ENCODE measurements at regions not wholly inside any gene's neighbourhood (a gene's known extent, or its start where the extent isn't known, plus 50 kb on each side); places are given as distances from the start of the nearest gene placed in this dataset.

GRCh38 chr11:116510886-116511650 lies 261.7 kb downstream of the BUD13 start:
- no peak for TF ChIP-seq CTCF (IDR thresholded peaks at IDR 0.05; ENCODE audit: unreplicated experiment)
- H3K27ac Mint-ChIP-seq = no peak overlapping the region
- no peaks in the 10 kb centered on the region for H3K9me3 Mint-ChIP-seq (ENCODE audit: low read depth)
- no peaks in the 10 kb centered on the region for H3K4me1 Mint-ChIP-seq (ENCODE audit: low read depth)
- no peaks in the 10 kb centered on the region for H3K36me3 Mint-ChIP-seq (ENCODE audit: insufficient read depth)
- DNase-seq (ENCODE audit: low spot score, unreplicated experiment) = no peak
- no peak overlapping the region for H3K4me3 Mint-ChIP-seq (ENCODE audit: low read depth)
- peaks cover 49% of the 10 kb centered on the region for H3K27me3 Mint-ChIP-seq

GRCh38 chr11:116510166-116510565 lies 262.6 kb downstream of the BUD13 start:
- Mint-ChIP-seq H3K9me3 (ENCODE audit: low read depth) (no peaks in the 10 kb centered on the region), H3K4me3 (ENCODE audit: low read depth) (no peak overlapping the region), H3K4me1 (ENCODE audit: low read depth) (peaks cover 2% of the 10 kb centered on the region), H3K27me3 (peaks cover 55% of the 10 kb centered on the region), H3K36me3 (ENCODE audit: insufficient read depth) (no peaks in the 10 kb centered on the region), H3K27ac (no peak overlapping the region)
- no peak for TF ChIP-seq CTCF (IDR thresholded peaks at IDR 0.05; ENCODE audit: unreplicated experiment)
- DNase-seq (ENCODE audit: low spot score, unreplicated experiment) = no peak

- H3K9me3 Mint-ChIP-seq (ENCODE audit: low read depth) = no peaks in the 10 kb centered on the region
- H3K27me3 Mint-ChIP-seq = peaks cover 57% of the 10 kb centered on the region
- H3K4me3 Mint-ChIP-seq (ENCODE audit: low read depth) = no peak overlapping the region
- H3K27ac Mint-ChIP-seq = no peak overlapping the region
- TF ChIP-seq CTCF (IDR thresholded peaks at IDR 0.05; ENCODE audit: unreplicated experiment) = no peak
- H3K36me3 Mint-ChIP-seq (ENCODE audit: insufficient read depth) = no peaks in the 10 kb centered on the region
- peaks cover 3% of the 10 kb centered on the region for H3K4me1 Mint-ChIP-seq (ENCODE audit: low read depth)
- no peak for DNase-seq (ENCODE audit: low spot score, unreplicated experiment)
Measured at GRCh38 chr11:116509551-116509950, 263.2 kb downstream of the BUD13 start.

DNA sequence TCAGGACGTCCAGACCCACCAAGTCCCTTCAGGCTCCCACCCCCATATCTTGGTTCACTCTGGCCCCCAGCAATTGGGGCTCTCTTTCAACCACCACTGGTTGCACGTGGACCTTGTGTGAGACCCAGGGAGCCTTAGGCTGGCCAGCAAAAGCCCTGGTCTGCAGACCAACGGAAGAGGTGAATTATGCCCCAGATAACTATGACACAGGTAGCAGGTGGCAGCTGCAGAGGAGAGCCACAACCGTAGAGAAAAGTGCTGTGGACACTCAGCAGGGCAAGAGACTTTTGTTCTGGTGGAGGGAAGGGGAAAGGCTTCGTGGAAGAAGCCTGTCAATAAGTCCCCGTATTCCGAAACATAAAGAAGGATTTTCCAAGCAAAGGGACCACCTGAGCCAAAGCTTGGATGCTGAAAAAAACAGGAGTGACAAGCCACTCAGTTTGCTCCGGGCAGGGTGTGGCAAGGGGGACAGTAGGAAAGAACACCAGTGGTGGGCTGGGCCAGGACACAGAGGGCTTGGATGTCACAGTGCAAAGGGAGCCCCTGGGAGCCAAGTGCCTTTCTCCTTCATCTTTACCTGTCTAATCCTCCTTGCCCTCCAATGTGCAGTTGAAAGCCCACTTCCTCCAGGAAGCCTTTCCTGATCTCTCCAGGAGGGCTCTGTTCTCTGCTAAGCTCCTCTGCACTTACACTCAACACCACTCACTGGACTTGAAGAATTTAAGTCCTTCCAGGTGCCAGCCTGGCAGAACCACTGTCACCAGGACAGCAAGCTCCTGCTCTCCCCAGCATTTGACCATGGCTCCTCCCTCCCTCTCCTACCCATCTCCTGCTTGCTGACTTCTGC lies 264.7 kb downstream of the BUD13 start:
- Mint-ChIP-seq H3K36me3 (ENCODE audit: insufficient read depth) (no peaks in the 10 kb centered on the region), H3K27me3 (peaks cover 63% of the 10 kb centered on the region), H3K27ac (no peak overlapping the region), H3K4me3 (ENCODE audit: low read depth) (no peak overlapping the region), H3K4me1 (ENCODE audit: low read depth) (peaks cover 3% of the 10 kb centered on the region), H3K9me3 (ENCODE audit: low read depth) (no peaks in the 10 kb centered on the region)
- no peak for TF ChIP-seq CTCF (IDR thresholded peaks at IDR 0.05; ENCODE audit: unreplicated experiment)
- DNase-seq (ENCODE audit: low spot score, unreplicated experiment) = no peak

DNA sequence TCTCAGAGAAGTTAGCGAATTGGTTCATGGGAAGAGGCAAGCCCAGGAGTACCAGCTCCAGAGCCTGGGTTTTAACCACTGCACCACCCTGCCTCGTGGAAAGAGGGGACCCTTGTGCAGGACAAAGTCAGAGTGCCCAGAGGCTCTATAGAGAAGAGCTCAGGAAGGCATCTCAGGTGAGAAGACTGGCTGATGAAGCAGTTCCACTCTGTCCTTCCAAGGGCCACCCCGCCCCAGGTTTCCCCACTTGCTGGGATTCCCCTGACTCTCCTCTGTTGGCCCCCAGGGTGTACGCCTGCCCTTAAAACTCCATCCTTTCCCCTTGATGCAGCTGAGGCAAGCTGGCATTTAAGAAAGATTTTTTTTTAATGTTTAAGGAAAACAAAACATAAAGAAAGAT lies 265.8 kb downstream of the BUD13 start:
- Mint-ChIP-seq H3K9me3 (ENCODE audit: low read depth) (no peaks in the 10 kb centered on the region), H3K27me3 (peaks cover 70% of the 10 kb centered on the region)
- no peak for DNase-seq (ENCODE audit: low spot score, unreplicated experiment)

More for the DNA sequence above, 265.8 kb downstream of the BUD13 start:
- TF ChIP-seq CTCF (IDR thresholded peaks at IDR 0.05; ENCODE audit: unreplicated experiment) = no peak
- H3K4me3 Mint-ChIP-seq (ENCODE audit: low read depth) = no peak overlapping the region
- no peaks in the 10 kb centered on the region for H3K36me3 Mint-ChIP-seq (ENCODE audit: insufficient read depth)
- H3K27ac Mint-ChIP-seq = no peak overlapping the region
- H3K4me1 Mint-ChIP-seq (ENCODE audit: low read depth) = peaks cover 3% of the 10 kb centered on the region

Measured in progenitor cell of endocrine pancreas (in vitro differentiated cells).